OCI-LY1 (cell line): ENCODE measurements at regions not wholly inside any gene's neighbourhood (a gene's known extent, or its start where the extent isn't known, plus 50 kb on each side); places are given as distances from the start of the nearest gene placed in this dataset.

Experiments
- H2AFZ ChIP-seq: fragments of 200-600 bp; sonication (generic), shearing (Covaris generic); 2 replicates; pipeline ENCODE4 v1.6.0; 2014; ENCODE audit warnings: antibody characterized with exemption, mild to moderate bottlenecking, low read length
- H3F3A ChIP-seq: fragments of 200-600 bp; sonication (generic), shearing (Covaris generic); 2 replicates; pipeline ENCODE4 v1.6.0; 2014; ENCODE audit warnings: mild to moderate bottlenecking, antibody characterized with exemption, low read length, moderate library complexity; ENCODE audit not compliant: insufficient read depth
- H3K27ac ChIP-seq: fragments of 200-600 bp; sonication (generic); 2 replicates; pipeline ENCODE4 v1.5.1; 2014; ENCODE audit warnings: low read length, mixed run types, mild to moderate bottlenecking, low read depth; ENCODE audit not compliant: poor library complexity, severe bottlenecking
- H3K27me3 ChIP-seq: fragments of 200-600 bp; sonication (generic); 2 replicates; pipeline ENCODE4 v1.6.0; 2014; ENCODE audit warnings: antibody characterized with exemption, mild to moderate bottlenecking, low read length, moderate library complexity; ENCODE audit not compliant: insufficient read depth
- H3K36me3 ChIP-seq: fragments of 200-600 bp; sonication (generic); 2 replicates; pipeline ENCODE4 v1.6.1; 2014; ENCODE audit warnings: mild to moderate bottlenecking, antibody characterized with exemption, low read length, moderate library complexity, mixed read lengths; ENCODE audit not compliant: insufficient read depth
- H3K4me1 ChIP-seq: fragments of 200-600 bp; sonication (generic); 2 replicates; pipeline ENCODE4 v1.5.1; 2014; ENCODE audit warnings: mild to moderate bottlenecking, low read length, moderate library complexity; ENCODE audit not compliant: insufficient read depth, severe bottlenecking
- H3K4me2 ChIP-seq: fragments of 200-600 bp; sonication (generic), shearing (Covaris generic); 2 replicates; pipeline ENCODE4 v1.6.1; 2014; ENCODE audit warnings: low read length
- H3K4me3 ChIP-seq: fragments of 200-600 bp; sonication (generic); 2 replicates; pipeline ENCODE4 v1.5.1; 2014; ENCODE audit warnings: low read length, low read depth, mild to moderate bottlenecking, mixed read lengths; ENCODE audit not compliant: poor library complexity, severe bottlenecking
- H3K79me2 ChIP-seq: fragments of 200-600 bp; shearing (Covaris generic); 2 replicates; pipeline ENCODE4 v1.6.1; 2016; ENCODE audit warnings: mixed run types, low read length, mixed read lengths; ENCODE audit not compliant: insufficient read depth
- H3K9ac ChIP-seq: fragments of 200-600 bp; sonication (generic), shearing (Covaris generic); 2 replicates; pipeline ENCODE4 v1.6.1; 2014; ENCODE audit warnings: mild to moderate bottlenecking, low read length, mixed read lengths
- H3K9me2 ChIP-seq: fragments of 200-600 bp; sonication (generic), shearing (Covaris generic); 2 replicates; pipeline ENCODE4 v1.6.1; 2014; ENCODE audit warnings: low read depth, mild to moderate bottlenecking, low read length, mixed read lengths
- H3K9me3 ChIP-seq: fragments of 200-600 bp; shearing (Covaris generic); 2 replicates; pipeline ENCODE4 v1.6.1; 2014; ENCODE audit warnings: low read length, mixed read lengths
- H4K20me1 ChIP-seq: fragments of 200-600 bp; sonication (generic), shearing (Covaris generic); 2 replicates; pipeline ENCODE4 v1.6.0; 2016; ENCODE audit warnings: mild to moderate bottlenecking, low read length; ENCODE audit not compliant: insufficient read depth
- CTCF ChIP-seq: fragments of 200-600 bp; sonication (generic), shearing (Covaris generic); IDR thresholded peaks from 2 replicates; pipeline ENCODE4 v1.5.1; 2017; ENCODE audit warnings: mild to moderate bottlenecking, antibody characterized with exemption, low read length, moderate library complexity, mixed read lengths
- EZH2 ChIP-seq: fragments of 200-600 bp; sonication (generic), shearing (Covaris generic); IDR thresholded peaks from 2 replicates; pipeline ENCODE4 v1.8.0; 2017; ENCODE audit warnings: borderline replicate concordance, mixed run types, mild to moderate bottlenecking, antibody characterized with exemption, low read length, moderate library complexity, mixed read lengths

GRCh38 chr6:165944002-165944466, 223.6 kb downstream of the TBXT start:
- Histone ChIP-seq H4K20me1 (no peaks in the 10 kb centered on the region), H3K4me2 (no peak overlapping the region), H3F3A (no peaks in the 10 kb centered on the region), H3K9me2 (no peaks in the 10 kb centered on the region), H3K36me3 (no peaks in the 10 kb centered on the region), H2AFZ (no peak overlapping the region), H3K79me2 (no peaks in the 10 kb centered on the region), H3K4me1 (no peaks in the 10 kb centered on the region), H3K9ac (no peak overlapping the region), H3K27me3 (no peaks in the 10 kb centered on the region; the same call in 1 of the 2 replicates), H3K27ac (no peak overlapping the region), H3K9me3 (no peaks in the 10 kb centered on the region), H3K4me3 (no peak overlapping the region)
- TF ChIP-seq EZH2 (no peak), CTCF (no peak)

GRCh38 chr6:165941786-165942185, 225.9 kb downstream of the TBXT start:
- Histone ChIP-seq H3K4me2 (no peak overlapping the region), H3F3A (no peaks in the 10 kb centered on the region), H3K4me3 (no peak overlapping the region), H3K27me3 (no peaks in the 10 kb centered on the region; the same call in 1 of the 2 replicates), H2AFZ (no peak overlapping the region), H3K9me3 (no peaks in the 10 kb centered on the region), H3K36me3 (no peaks in the 10 kb centered on the region), H3K9me2 (no peaks in the 10 kb centered on the region), H3K4me1 (no peaks in the 10 kb centered on the region), H3K9ac (no peak overlapping the region), H3K79me2 (no peaks in the 10 kb centered on the region), H3K27ac (no peak overlapping the region), H4K20me1 (no peaks in the 10 kb centered on the region)
- TF ChIP-seq CTCF (no peak), EZH2 (no peak)

GRCh38 chr6:165941249-165941775, 226.3 kb downstream of the TBXT start:
- H3K27me3 ChIP-seq: no peaks in the 10 kb centered on the region; the same call in 1 of the 2 replicates
- H3K9ac ChIP-seq: no peak overlapping the region
- no peak overlapping the region for H3K4me3 ChIP-seq
- TF ChIP-seq CTCF (no peak), EZH2 (no peak)
- H3K4me2 ChIP-seq: no peak overlapping the region
- H3K4me1 ChIP-seq: no peaks in the 10 kb centered on the region
- H3K27ac ChIP-seq: no peak overlapping the region
- no peaks in the 10 kb centered on the region for H3K9me2 ChIP-seq
- no peaks in the 10 kb centered on the region for H4K20me1 ChIP-seq
- H3K36me3 ChIP-seq: no peaks in the 10 kb centered on the region
- no peaks in the 10 kb centered on the region for H3F3A ChIP-seq
- H2AFZ ChIP-seq: no peak overlapping the region
- no peaks in the 10 kb centered on the region for H3K9me3 ChIP-seq
- no peaks in the 10 kb centered on the region for H3K79me2 ChIP-seq
